ENCODE measurements at regions not wholly inside any gene's neighbourhood (a gene's known extent, or its start where the extent isn't known, plus 50 kb on each side); places are given as distances from the start of the nearest gene placed in this dataset.

DNA sequence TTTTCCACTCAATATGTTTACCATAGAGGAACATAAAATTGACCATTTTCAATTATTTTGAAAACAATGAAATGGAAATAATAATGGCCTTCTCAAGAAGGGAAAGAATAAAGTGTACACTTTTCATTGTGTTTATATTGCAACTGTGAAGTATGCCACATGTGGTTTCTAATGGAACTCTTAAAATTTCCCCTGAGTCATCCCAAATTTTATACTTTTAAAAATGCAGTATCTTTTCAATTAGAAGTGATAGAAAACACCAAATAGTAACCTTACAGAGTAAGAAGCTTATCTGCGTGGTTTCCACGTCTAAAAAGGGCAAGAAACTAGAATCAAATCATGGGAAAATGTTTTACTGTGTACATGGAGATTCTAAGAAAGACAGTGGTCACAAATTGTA is 70.0 kb downstream of the SCG2 start:
- no peak for DNase-seq

DNA sequence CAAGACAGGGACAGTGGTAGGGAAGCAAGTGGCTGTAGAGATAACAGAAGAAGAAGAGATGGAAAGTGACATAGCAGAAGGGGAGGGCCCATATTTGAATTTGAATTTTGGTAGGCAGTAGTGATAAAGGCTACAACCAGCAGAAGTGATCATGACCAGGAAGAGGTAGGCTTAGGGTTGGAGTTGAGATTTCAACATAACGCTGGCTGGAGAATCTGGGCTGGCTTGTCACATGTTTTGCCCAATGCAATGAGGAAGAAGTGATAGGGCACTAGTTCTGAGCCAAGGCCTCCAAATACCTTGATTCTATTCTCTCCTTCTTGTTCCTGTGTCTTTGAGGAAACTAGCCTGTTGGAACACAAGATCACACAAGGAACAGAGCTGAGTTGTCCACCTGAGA is 69.4 kb downstream of the SCG2 start:
- DNase-seq: peak in 1 of 2 experiments; percentile 0

DNA sequence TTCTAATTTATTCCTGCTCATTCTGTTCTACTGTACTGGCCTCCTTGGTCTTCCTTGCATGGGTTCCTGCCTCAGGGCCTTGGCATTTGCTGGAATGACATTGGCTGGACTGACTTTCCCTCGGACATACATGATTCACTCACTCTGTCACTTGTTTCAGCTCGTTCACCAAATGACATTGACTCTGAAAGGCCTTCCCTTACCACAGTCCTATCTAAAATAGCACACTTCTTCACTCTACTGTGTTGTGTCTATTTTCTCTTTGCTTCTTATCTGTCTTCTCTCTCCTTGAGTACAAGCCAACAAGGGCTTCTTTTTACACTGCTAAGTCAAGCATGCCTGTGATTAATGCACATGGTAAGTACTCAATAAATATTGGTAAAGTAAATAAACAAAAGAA is 65.6 kb downstream of the SCG2 start:
- DNase-seq: no peak

GRCh38 chr2:223537115-223537514 is 65.0 kb downstream of the SCG2 start:
- no peak for DNase-seq

GRCh38 chr2:223537651-223538601 is 64.2 kb downstream of the SCG2 start:
- no peak for DNase-seq

- no peak for DNase-seq
Measured at GRCh38 chr2:223538920-223539440, 63.2 kb downstream of the SCG2 start.

DNA sequence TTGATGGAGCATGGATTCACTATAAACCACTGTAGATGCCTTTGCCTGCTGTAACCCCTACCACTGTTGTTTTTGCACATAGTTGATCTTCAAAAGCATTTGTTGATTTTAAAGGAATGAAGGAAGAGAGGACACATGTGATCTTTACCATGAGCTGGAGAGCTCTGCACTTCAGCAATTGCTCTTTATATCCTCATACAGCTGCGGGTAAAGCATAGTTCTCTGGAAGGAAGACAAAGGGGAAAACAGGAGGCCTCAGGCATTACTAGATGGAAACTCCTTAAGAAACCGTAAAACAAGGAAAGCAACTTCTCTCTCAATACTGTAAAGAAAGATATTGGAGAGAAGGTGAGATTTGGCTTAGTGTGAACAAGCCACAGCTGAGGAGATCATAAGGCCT is 60.6 kb downstream of the SCG2 start:
- DNase-seq: no peak

DNA sequence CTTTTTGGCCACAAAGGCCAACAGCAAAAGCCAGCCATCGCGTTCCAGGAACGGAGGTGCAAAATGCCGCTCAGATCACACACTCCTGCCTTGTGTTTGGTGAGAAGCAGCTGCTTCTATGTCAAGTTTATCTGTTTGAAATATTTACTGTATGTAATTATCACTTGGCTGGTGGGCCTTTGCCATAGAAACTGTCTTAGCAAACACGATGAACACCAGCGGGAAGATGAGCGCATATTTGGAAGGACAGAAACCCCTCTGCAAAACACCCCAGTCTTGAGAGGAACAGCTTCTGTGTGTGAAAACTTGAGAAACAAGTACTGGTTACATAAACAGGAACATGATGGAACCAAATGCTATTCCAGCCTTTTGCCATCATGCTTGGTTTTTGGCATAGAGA is 59.7 kb downstream of the SCG2 start:
- no peak for DNase-seq

DNA sequence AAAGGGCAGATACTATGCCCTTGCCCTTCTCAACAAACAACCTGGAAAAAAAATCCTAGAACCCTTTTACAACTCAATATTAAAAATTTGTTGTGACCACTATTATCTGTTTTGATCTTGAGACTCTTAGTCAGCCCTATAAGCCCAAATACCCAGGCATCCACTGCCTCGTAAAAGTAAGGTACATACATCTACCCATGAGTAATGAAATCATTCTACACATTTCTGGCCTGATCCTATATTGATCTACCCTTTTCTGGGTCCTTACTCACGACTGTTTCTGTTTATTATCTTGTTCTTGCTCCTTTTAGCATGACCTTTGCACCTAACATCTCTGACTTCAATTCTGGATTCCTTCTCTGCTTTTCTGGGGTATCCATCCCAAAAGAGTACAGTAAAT is 56.8 kb downstream of the SCG2 start:
- no peak for DNase-seq

- no peak for DNase-seq
Measured at GRCh38 chr2:223545830-223546229, 56.3 kb downstream of the SCG2 start.
